K562 (cell line): ENCODE measurements at regions not wholly inside any gene's neighbourhood (a gene's known extent, or its start where the extent isn't known, plus 50 kb on each side); places are given as distances from the start of the nearest gene placed in this dataset.

Source experiments
- ATAC-seq: fragments of 200-7000 bp; cut with Tn5 transposase; 3 replicates; pipeline ENCODE4 v1.9.1; 2020; ENCODE audit warnings: moderate library complexity
- BruUV-seq: library from RNA; stranded (reverse); fragments of 400-500 nt; replicated peaks from 2 replicates; lab custom pipeline; 2021; lab: Mats Ljungman, UMichigan
- CTCF ChIA-PET: fragments of 300-600 bp; formaldehyde crosslinking; extraction: SDS; loops from one replicate; lab custom pipeline; 2021; ENCODE audit warnings: low intra/inter-chr PET ratio; lab: Yijun Ruan, JAX
- POLR2A ChIA-PET: fragments of 300-600, 350-650 bp; sonication (Branson Sonifier 250); formaldehyde crosslinking; extraction: SDS; loops from one replicate; lab custom pipeline; 2021; ENCODE audit warnings: antibody characterized with exemption, inconsistent platforms; lab: Yijun Ruan, JAX
- DNase-seq, 4 experiments: peaks; one replicate each; pipeline versions ENCODE4 v3.0.0 to v3.0.0-alpha.2; 2011 to 2018; ENCODE audit warnings: low spot score in 3 of 4, mixed read lengths in 3 of 4; ENCODE audit errors: extremely low read depth in 1 of 4
- FAIRE-seq: peaks from 2 replicates; lab custom pipeline; 2011; peaks lifted over from hg19 to GRCh38; lab: Jason Lieb, UNC
- H2AFZ ChIP-seq: 2 replicates; pipeline ENCODE4 v1.6.0; 2011; ENCODE audit warnings: low read depth, low read length, control low read depth, inconsistent platforms
- H3K27ac ChIP-seq: fragments of 200-600 bp; 3 replicates; pipeline ENCODE4 v1.8.0; 2011; ENCODE audit warnings: low read depth, mild to moderate bottlenecking, control low read depth, inconsistent platforms, low read length, moderate library complexity, mixed read lengths; ENCODE audit errors: extremely low read depth
- H3K27me3 ChIP-seq, 2 experiments: fragments of 300-600 bp in 1 of 2; 2 replicates in 1 of 2; 3 replicates in 1 of 2; pipeline versions ENCODE4 v1.6.0 to v1.8.0; 2011; ENCODE audit warnings: inconsistent platforms in 2 of 2, low read length in 2 of 2, mild to moderate bottlenecking in 1 of 2, mixed read lengths in 1 of 2, moderate library complexity in 1 of 2; ENCODE audit not compliant: control insufficient read depth in 2 of 2, insufficient read depth in 2 of 2
- H3K36me3 ChIP-seq: fragments of 300-600 bp; 3 replicates; pipeline ENCODE4 v1.8.0; 2011; ENCODE audit warnings: mild to moderate bottlenecking, low read length, inconsistent platforms; ENCODE audit not compliant: control insufficient read depth, insufficient read depth
- H3K4me1 ChIP-seq, 2 experiments: fragments of 200-600 bp in 1 of 2; replicated peaks in 1 of 2; 2 replicates in 1 of 2; 3 replicates in 1 of 2; pipeline versions ENCODE4 v1.5.1 to v1.8.0; 2011; ENCODE audit warnings: inconsistent platforms in 2 of 2, low read length in 2 of 2, mild to moderate bottlenecking in 1 of 2, mixed read lengths in 1 of 2, moderate library complexity in 1 of 2; ENCODE audit not compliant: control insufficient read depth in 2 of 2, insufficient read depth in 2 of 2
- H3K4me2 ChIP-seq: 2 replicates; pipeline ENCODE4 v1.6.1; 2011; ENCODE audit warnings: low read length, control low read depth, inconsistent platforms, mixed read lengths; ENCODE audit not compliant: insufficient read depth
- H3K4me3 ChIP-seq: fragments of 200-600 bp; sonication (generic), shearing (Covaris generic); 2 replicates; pipeline ENCODE4 v1.5.1; 2016; ENCODE audit warnings: control low read depth, inconsistent platforms
- H3K79me2 ChIP-seq: fragments of 200-600 bp; 3 replicates; pipeline ENCODE4 v1.8.0; 2011; ENCODE audit warnings: low read length, inconsistent platforms; ENCODE audit not compliant: control insufficient read depth, insufficient read depth
- H3K9ac ChIP-seq, 2 experiments: 2 replicates each; pipeline versions ENCODE4 v1.6.0 to v1.6.1; 2011; ENCODE audit warnings: low read depth in 2 of 2, low read length in 2 of 2, control low read depth in 1 of 2, inconsistent platforms in 1 of 2, mild to moderate bottlenecking in 1 of 2, mixed read lengths in 1 of 2; ENCODE audit not compliant: insufficient read depth in 1 of 2
- H3K9me1 ChIP-seq: one replicate; pipeline ENCODE4 v1.6.0; 2011; ENCODE audit warnings: inconsistent platforms, mild to moderate bottlenecking, low read length, moderate library complexity; ENCODE audit not compliant: control insufficient read depth, insufficient read depth
- H3K9me3 ChIP-seq: replicated peaks from 2 replicates; pipeline ENCODE4 v1.5.1; 2011; ENCODE audit warnings: low read depth, low read length, inconsistent platforms; ENCODE audit not compliant: control insufficient read depth, insufficient read depth
- H4K20me1 ChIP-seq: replicated peaks from 2 replicates; pipeline ENCODE4 v1.6.1; 2011; ENCODE audit warnings: low read length, inconsistent platforms, mixed read lengths; ENCODE audit not compliant: control insufficient read depth, insufficient read depth
- HDAC2 ChIP-seq: fragments of 450-650 bp; IDR thresholded peaks from 2 replicates; pipeline ENCODE4 v1.6.1; 2016; ENCODE audit warnings: mild to moderate bottlenecking
- KDM2B ChIP-seq: fragments of 250-450 bp; sonication (Bioruptor Pico); IDR thresholded peaks from 2 replicates; pipeline ENCODE4 v1.8.0; 2021; ENCODE audit warnings: mild to moderate bottlenecking, moderate library complexity
- MCM5 ChIP-seq: fragments of 450-650 bp; IDR thresholded peaks from 2 replicates; pipeline ENCODE4 v1.6.1; 2016; ENCODE audit warnings: low read depth
- STAT5B ChIP-seq: fragments of 250-450 bp; sonication (Bioruptor Pico); IDR thresholded peaks from 2 replicates; pipeline ENCODE4 v1.8.0; 2021; ENCODE audit warnings: mild to moderate bottlenecking, inconsistent platforms
- ZKSCAN1 ChIP-seq: fragments of 150-350 bp; IDR thresholded peaks from 2 replicates; pipeline ENCODE4 v1.6.1; 2016; ENCODE audit warnings: low read depth, low read length
- ZNF3 ChIP-seq: fragments of 250-450 bp; sonication (Bioruptor Pico); IDR thresholded peaks from 2 replicates; pipeline ENCODE4 v1.5.0; 2021; ENCODE audit warnings: mild to moderate bottlenecking, moderate library complexity
- ZNF785 ChIP-seq: fragments of 250-450 bp; sonication (Bioruptor Pico); IDR thresholded peaks from 2 replicates; pipeline ENCODE4 v1.4.0; 2020; ENCODE audit warnings: mild to moderate bottlenecking
- WGBS: fragments of 100-300 bp; shearing (Covaris generic); methylation state at CpG from one replicate; pipeline ENCODE4 v1.1.6; 2016; ENCODE audit warnings: low coverage, mixed read lengths; ENCODE audit not compliant: insufficient coverage; ENCODE audit errors: missing lambda C conversion rate; 5-methylcytosine and 5-hydroxymethylcytosine counted together
- in situ Hi-C: fragments of 300-500 bp; cut with MboI; formaldehyde crosslinking; loops from 4 replicates; pipeline ENCODE4 v1.15.0; 2018; ENCODE audit warnings: inconsistent platforms, mixed read lengths
- intact Hi-C: fragments of 100-400 bp; cut with micrococcal nuclease; formaldehyde crosslinking; loops from 2 replicates; pipeline ENCODE4 v1.14.2; 2022
- TF ChIP-seq, protein P1 (sequence below), 2 experiments: IDR thresholded peaks; 2 replicates each; pipeline ENCODE4 v1.6.1; 2012; ENCODE audit warnings: improper control_type of control experiment in 2 of 2, low read depth in 2 of 2, low read length in 2 of 2, borderline replicate concordance in 1 of 2
- TF ChIP-seq, protein P2 (sequence below): fragments of 250-450 bp; sonication (Bioruptor Pico); IDR thresholded peaks from 2 replicates; pipeline ENCODE4 v1.8.0; 2021; ENCODE audit warnings: mild to moderate bottlenecking, moderate library complexity
- TF ChIP-seq, protein P3 (sequence below): sonication (generic); IDR thresholded peaks from 2 replicates; pipeline ENCODE4 v1.6.1; 2016

DNA sequence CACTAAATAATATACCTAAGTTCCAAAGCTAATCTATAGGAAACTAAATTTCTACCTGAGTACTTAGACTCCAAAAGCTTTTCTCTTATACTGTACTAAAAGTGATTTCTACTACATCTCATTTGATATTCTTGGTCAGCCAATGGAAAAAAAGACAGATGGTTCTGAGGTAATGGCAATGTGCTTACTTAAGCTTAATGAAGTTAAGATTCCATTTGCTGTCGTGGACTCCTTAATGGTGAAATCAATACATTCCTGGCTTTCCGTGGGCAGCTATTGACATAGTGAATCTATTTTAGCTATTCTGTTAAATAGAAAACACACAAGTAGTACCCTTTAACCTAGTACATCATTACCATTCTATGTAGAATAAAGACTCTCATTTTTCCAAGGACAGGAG lies 1825.6 kb upstream of the CDH9 start:
- Histone ChIP-seq H4K20me1 (no peaks in the 10 kb centered on the region), H3K9ac (no peak overlapping the region), H3K36me3 (no peaks in the 10 kb centered on the region), H3K4me1 (no peaks in the 10 kb centered on the region), H3K27ac (no peak overlapping the region), H3K4me3 (no peak overlapping the region), H3K27me3 (no peaks in the 10 kb centered on the region), H3K4me2 (no peak overlapping the region), H3K9me1 (no peaks in the 10 kb centered on the region), H2AFZ (no peak overlapping the region), H3K9me3 (no peaks in the 10 kb centered on the region), H3K79me2 (peaks cover 22% of the 10 kb centered on the region; the same call in 2 of the 3 replicates)
- CTCF ChIA-PET = no interaction called here
- DNase-seq = no peak
- intact Hi-C loops = no loop called here
- BruUV-seq = no TSS peak
- WGBS = 72% methylated on average over 2 of the region's 2 CpGs
- no peak for FAIRE-seq
- TF ChIP-seq HDAC2 = no peak
- TF ChIP-seq ZKSCAN1 = no peak
- TF ChIP-seq MCM5 = no peak
- TF ChIP-seq, protein P1, sequence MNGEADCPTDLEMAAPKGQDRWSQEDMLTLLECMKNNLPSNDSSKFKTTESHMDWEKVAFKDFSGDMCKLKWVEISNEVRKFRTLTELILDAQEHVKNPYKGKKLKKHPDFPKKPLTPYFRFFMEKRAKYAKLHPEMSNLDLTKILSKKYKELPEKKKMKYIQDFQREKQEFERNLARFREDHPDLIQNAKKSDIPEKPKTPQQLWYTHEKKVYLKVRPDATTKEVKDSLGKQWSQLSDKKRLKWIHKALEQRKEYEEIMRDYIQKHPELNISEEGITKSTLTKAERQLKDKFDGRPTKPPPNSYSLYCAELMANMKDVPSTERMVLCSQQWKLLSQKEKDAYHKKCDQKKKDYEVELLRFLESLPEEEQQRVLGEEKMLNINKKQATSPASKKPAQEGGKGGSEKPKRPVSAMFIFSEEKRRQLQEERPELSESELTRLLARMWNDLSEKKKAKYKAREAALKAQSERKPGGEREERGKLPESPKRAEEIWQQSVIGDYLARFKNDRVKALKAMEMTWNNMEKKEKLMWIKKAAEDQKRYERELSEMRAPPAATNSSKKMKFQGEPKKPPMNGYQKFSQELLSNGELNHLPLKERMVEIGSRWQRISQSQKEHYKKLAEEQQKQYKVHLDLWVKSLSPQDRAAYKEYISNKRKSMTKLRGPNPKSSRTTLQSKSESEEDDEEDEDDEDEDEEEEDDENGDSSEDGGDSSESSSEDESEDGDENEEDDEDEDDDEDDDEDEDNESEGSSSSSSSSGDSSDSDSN (IDR thresholded peaks at IDR 0.05; ENCODE audit: borderline replicate concordance in 1 of 2, low read depth in 2 of 2, low read length in 2 of 2) = no peak
- TF ChIP-seq, protein P2, sequence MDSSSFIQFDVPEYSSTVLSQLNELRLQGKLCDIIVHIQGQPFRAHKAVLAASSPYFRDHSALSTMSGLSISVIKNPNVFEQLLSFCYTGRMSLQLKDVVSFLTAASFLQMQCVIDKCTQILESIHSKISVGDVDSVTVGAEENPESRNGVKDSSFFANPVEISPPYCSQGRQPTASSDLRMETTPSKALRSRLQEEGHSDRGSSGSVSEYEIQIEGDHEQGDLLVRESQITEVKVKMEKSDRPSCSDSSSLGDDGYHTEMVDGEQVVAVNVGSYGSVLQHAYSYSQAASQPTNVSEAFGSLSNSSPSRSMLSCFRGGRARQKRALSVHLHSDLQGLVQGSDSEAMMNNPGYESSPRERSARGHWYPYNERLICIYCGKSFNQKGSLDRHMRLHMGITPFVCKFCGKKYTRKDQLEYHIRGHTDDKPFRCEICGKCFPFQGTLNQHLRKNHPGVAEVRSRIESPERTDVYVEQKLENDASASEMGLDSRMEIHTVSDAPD (CRISPR knock-in tag) = no peak
- no peak for TF ChIP-seq ZNF785
- TF ChIP-seq, protein P3, sequence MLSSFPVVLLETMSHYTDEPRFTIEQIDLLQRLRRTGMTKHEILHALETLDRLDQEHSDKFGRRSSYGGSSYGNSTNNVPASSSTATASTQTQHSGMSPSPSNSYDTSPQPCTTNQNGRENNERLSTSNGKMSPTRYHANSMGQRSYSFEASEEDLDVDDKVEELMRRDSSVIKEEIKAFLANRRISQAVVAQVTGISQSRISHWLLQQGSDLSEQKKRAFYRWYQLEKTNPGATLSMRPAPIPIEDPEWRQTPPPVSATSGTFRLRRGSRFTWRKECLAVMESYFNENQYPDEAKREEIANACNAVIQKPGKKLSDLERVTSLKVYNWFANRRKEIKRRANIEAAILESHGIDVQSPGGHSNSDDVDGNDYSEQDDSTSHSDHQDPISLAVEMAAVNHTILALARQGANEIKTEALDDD = no peak
- no peak for TF ChIP-seq ZNF3 (CRISPR knock-in tag)
- TF ChIP-seq KDM2B (CRISPR knock-in tag) = no peak
- no peak for TF ChIP-seq STAT5B
- TF ChIP-seq, all 486 proteins: peak for 0
- POLR2A ChIA-PET = no interaction called here
- no peak for ATAC-seq
- in situ Hi-C loops = no loop called here
